NCI-H510A (cell line): ENCODE measurements at regions not wholly inside any gene's neighbourhood (a gene's known extent, or its start where the extent isn't known, plus 50 kb on each side); places are given as distances from the start of the nearest gene placed in this dataset.

ENCODE experiments used
- DNase-seq: peaks from one replicate; lab custom pipeline; 2025; lab: John Stamatoyannopoulos, UW

- DNase-seq, result no peak
Observed at GRCh38 chr16:74094514-74094913, 202.1 kb upstream of the PSMD7 start.

GRCh38 chr16:74092336-74092735 is 204.3 kb upstream of the PSMD7 start:
- no peak for DNase-seq

GRCh38 chr16:74090871-74091270 is 205.7 kb upstream of the PSMD7 start:
- no peak for DNase-seq

- no peak for DNase-seq
Observed at GRCh38 chr16:74083541-74083940, 213.1 kb upstream of the PSMD7 start.

GRCh38 chr16:74080311-74080710 is 216.3 kb upstream of the PSMD7 start:
- no peak for DNase-seq

- no peak for DNase-seq
Observed at GRCh38 chr16:74079232-74079586, 217.4 kb upstream of the PSMD7 start.

GRCh38 chr16:74078511-74079231 is 217.9 kb upstream of the PSMD7 start:
- no peak for DNase-seq

- no peak for DNase-seq
Observed at GRCh38 chr16:74076568-74076967, 220.0 kb upstream of the PSMD7 start.

GRCh38 chr16:74075393-74075792 is 221.2 kb upstream of the PSMD7 start:
- no peak for DNase-seq

GRCh38 chr16:74073456-74073855 is 223.2 kb upstream of the PSMD7 start:
- DNase-seq, result no peak

- DNase-seq, result no peak
Observed at GRCh38 chr16:74071996-74072535, 224.5 kb upstream of the PSMD7 start.

GRCh38 chr16:74070237-74070636 is 226.4 kb upstream of the PSMD7 start:
- DNase-seq, result no peak

- DNase-seq, result no peak
Observed at GRCh38 chr16:74064120-74064735, 232.4 kb upstream of the PSMD7 start.

- DNase-seq, result no peak
Observed at GRCh38 chr16:74053826-74054225, 242.8 kb upstream of the PSMD7 start.

GRCh38 chr16:74053312-74053711 is 243.3 kb upstream of the PSMD7 start:
- DNase-seq, result no peak

- no peak for DNase-seq
Observed at GRCh38 chr16:74052016-74052415, 244.6 kb upstream of the PSMD7 start.

- no peak for DNase-seq
Observed at GRCh38 chr16:74049027-74049426, 247.6 kb upstream of the PSMD7 start.

- DNase-seq, result no peak
Observed at GRCh38 chr16:74046524-74046923, 250.1 kb upstream of the PSMD7 start.

- no peak for DNase-seq
Observed at GRCh38 chr16:74045513-74045912, 251.1 kb upstream of the PSMD7 start.

- DNase-seq, result no peak
Observed at GRCh38 chr16:74035816-74036215, 260.8 kb upstream of the PSMD7 start.

- DNase-seq, result no peak
Observed at GRCh38 chr16:74034862-74035261, 261.8 kb upstream of the PSMD7 start.

GRCh38 chr16:74034200-74034599 is 262.4 kb upstream of the PSMD7 start:
- DNase-seq, result no peak

GRCh38 chr16:74033441-74033995 is 263.1 kb upstream of the PSMD7 start:
- no peak for DNase-seq
